OCI-LY7 (cell line): ENCODE measurements at regions not wholly inside any gene's neighbourhood (a gene's known extent, or its start where the extent isn't known, plus 50 kb on each side); places are given as distances from the start of the nearest gene placed in this dataset.

Experiments
- CTCF ChIP-seq: fragments of 200-600 bp; sonication (generic); conservative IDR thresholded peaks from 2 replicates; pipeline ENCODE4 v1.5.1; 2014; ENCODE audit warnings: mild to moderate bottlenecking, antibody characterized with exemption, low read length, moderate library complexity, mixed read lengths
- EZH2phosphoT487 ChIP-seq: fragments of 200-600 bp; sonication (generic); IDR thresholded peaks from 2 replicates; pipeline ENCODE4 v1.6.1; 2018; ENCODE audit warnings: low read depth, borderline replicate concordance, mild to moderate bottlenecking, mixed run types, antibody characterized with exemption, low read length, moderate library complexity, mixed read lengths

- TF ChIP-seq CTCF = no peak
- no peak for TF ChIP-seq EZH2phosphoT487
Measured at GRCh38 chr6:147904416-147904815, 395.9 kb downstream of the SAMD5 start.
